Endothelial cell of umbilical vein (primary cell): ENCODE measurements at regions not wholly inside any gene's neighbourhood (a gene's known extent, or its start where the extent isn't known, plus 50 kb on each side); places are given as distances from the start of the nearest gene placed in this dataset.

Experiments
- BruUV-seq: library from RNA; stranded (reverse); fragments of 400-500 nt; replicated peaks from 2 replicates; lab custom pipeline; 2021; lab: Mats Ljungman, UMichigan
- CTCF ChIA-PET: fragments of 300-600, 350-600 bp; sonication (Branson Sonifier 250); formaldehyde crosslinking; loops from one replicate; lab custom pipeline; 2021; ENCODE audit warnings: antibody characterized with exemption, inconsistent platforms; lab: Charles Lee
- POLR2A ChIA-PET: fragments of 300-600, 350-600 bp; sonication (Branson Sonifier 250); formaldehyde crosslinking; loops from one replicate; lab custom pipeline; 2021; ENCODE audit warnings: antibody characterized with exemption, inconsistent platforms; lab: Charles Lee
- DNase-seq: peaks from one replicate; pipeline ENCODE4 v3.0.0-alpha.2; 2011; ENCODE audit warnings: low read depth, low spot score
- FAIRE-seq: peaks from 2 replicates; lab custom pipeline; 2011; peaks lifted over from hg19 to GRCh38; lab: Jason Lieb, UNC
- H2AFZ ChIP-seq: 2 replicates; pipeline ENCODE4 v1.6.0; 2012; ENCODE audit warnings: low read depth, low read length, control low read depth, inconsistent platforms
- H3K27ac ChIP-seq: 2 replicates; pipeline ENCODE4 v1.5.1; 2011; ENCODE audit warnings: low read depth, mild to moderate bottlenecking, control low read depth, low read length, moderate library complexity; ENCODE audit not compliant: insufficient read depth
- H3K27me3 ChIP-seq, 2 experiments: 2 replicates each; pipeline versions ENCODE4 v1.6.0 to v1.6.1; 2011; ENCODE audit warnings: low read length in 2 of 2, mixed read lengths in 1 of 2; ENCODE audit not compliant: control insufficient read depth in 2 of 2, insufficient read depth in 2 of 2
- H3K36me3 ChIP-seq, 2 experiments: 2 replicates in 1 of 2; 3 replicates in 1 of 2; pipeline ENCODE4 v1.5.1; 2011; ENCODE audit warnings: low read length in 2 of 2, mild to moderate bottlenecking in 1 of 2, moderate library complexity in 1 of 2; ENCODE audit not compliant: control insufficient read depth in 2 of 2, insufficient read depth in 2 of 2; ENCODE audit errors: extremely low read depth in 1 of 2
- H3K4me1 ChIP-seq: 3 replicates; pipeline ENCODE4 v1.5.1; 2011; ENCODE audit warnings: mild to moderate bottlenecking, low read length; ENCODE audit not compliant: control insufficient read depth, insufficient read depth; ENCODE audit errors: extremely low read depth
- H3K4me2 ChIP-seq: 2 replicates; pipeline ENCODE4 v1.6.1; 2011; ENCODE audit warnings: low read length, control low read depth, mixed read lengths; ENCODE audit not compliant: insufficient read depth
- H3K4me3 ChIP-seq, 3 experiments: fragments of 200-600 bp in 1 of 3; sonication (generic), shearing (Covaris generic) in 1 of 3; replicated peaks in 1 of 3; 2 replicates each; pipeline ENCODE4 v1.5.1; 2011 to 2016; ENCODE audit warnings: control low read depth in 3 of 3, low read length in 3 of 3, mild to moderate bottlenecking in 2 of 3, inconsistent platforms in 1 of 3, low read depth in 1 of 3, moderate library complexity in 1 of 3; ENCODE audit not compliant: insufficient read depth in 1 of 3
- H3K79me2 ChIP-seq: 2 replicates; pipeline ENCODE4 v1.6.0; 2012; ENCODE audit warnings: low read length, inconsistent platforms; ENCODE audit not compliant: control insufficient read depth, insufficient read depth
- H3K9ac ChIP-seq: replicated peaks from 2 replicates; pipeline ENCODE3; 2011; ENCODE audit warnings: low read length, control low read depth; ENCODE audit not compliant: insufficient read depth; ENCODE audit errors: extremely low read depth
- H3K9me1 ChIP-seq: replicated peaks from 3 replicates; pipeline ENCODE4 v1.6.0; 2011; ENCODE audit warnings: mild to moderate bottlenecking, low read length; ENCODE audit not compliant: control insufficient read depth, insufficient read depth; ENCODE audit errors: extremely low read depth
- H3K9me3 ChIP-seq: replicated peaks from 2 replicates; pipeline ENCODE4 v1.5.1; 2012; ENCODE audit warnings: low read length, inconsistent platforms; ENCODE audit not compliant: control insufficient read depth, insufficient read depth
- H4K20me1 ChIP-seq: replicated peaks from 2 replicates; pipeline ENCODE3; 2011; ENCODE audit warnings: mild to moderate bottlenecking, low read length; ENCODE audit not compliant: control insufficient read depth, insufficient read depth; ENCODE audit errors: extremely low read depth
- EZH2 ChIP-seq: IDR thresholded peaks from 2 replicates; pipeline ENCODE4 v1.6.1; 2012; ENCODE audit warnings: borderline replicate concordance, low read depth, mild to moderate bottlenecking, moderate library complexity, low read length, inconsistent platforms; ENCODE audit not compliant: severe bottlenecking
- FOS ChIP-seq: IDR thresholded peaks from 2 replicates; pipeline ENCODE4 v1.6.1; 2011; ENCODE audit warnings: mild to moderate bottlenecking, low read length, moderate library complexity, borderline replicate concordance; ENCODE audit not compliant: insufficient read depth
- GATA2 ChIP-seq: IDR thresholded peaks from 2 replicates; pipeline ENCODE4 v1.7.0; 2011; ENCODE audit warnings: low read depth, mild to moderate bottlenecking, moderate library complexity, mixed read lengths, low read length; ENCODE audit not compliant: insufficient read length, insufficient read depth
- JUN ChIP-seq: IDR thresholded peaks from 2 replicates; pipeline ENCODE4 v1.6.1; 2011; ENCODE audit warnings: borderline replicate concordance, low read depth; ENCODE audit not compliant: insufficient read length, insufficient read depth
- MYC ChIP-seq: IDR thresholded peaks from one replicate; pipeline ENCODE4 v1.6.1; 2011; ENCODE audit warnings: mild to moderate bottlenecking, low read depth, low read length
- POLR2A ChIP-seq: IDR thresholded peaks from 2 replicates; pipeline ENCODE4 v1.6.1; 2012; ENCODE audit warnings: low read depth, mild to moderate bottlenecking, control low read depth, low read length
- POLR2AphosphoS5 ChIP-seq: IDR thresholded peaks from 2 replicates; pipeline ENCODE4 v1.6.1; 2012; ENCODE audit warnings: low read depth, mild to moderate bottlenecking, control low read depth, low read length, moderate library complexity; ENCODE audit not compliant: insufficient read depth
- dilution Hi-C: fragments of 300-500 bp; cut with MboI; formaldehyde crosslinking; loops from one replicate; pipeline ENCODE4 v1.15.0; 2019; ENCODE audit warnings: low sequenced_read_pairs; ENCODE audit not compliant: extremely low pct_ligation_motif_present
- intact Hi-C: fragments of 100-400 bp; cut with micrococcal nuclease; formaldehyde crosslinking; loops from one replicate; pipeline ENCODE4 v1.10.0; 2022
- TF ChIP-seq, protein P1 (sequence below): IDR thresholded peaks from 2 replicates; pipeline ENCODE4 v1.6.1; 2011; ENCODE audit not compliant: insufficient read depth, insufficient read length
- TF ChIP-seq, protein P2 (sequence below), 2 donors: IDR thresholded peaks; 1 replicate in 1 of 2; 2 replicates in 1 of 2; pipeline ENCODE4 v1.5.1; 2011; ENCODE audit warnings: low read length in 2 of 2, mild to moderate bottlenecking in 2 of 2, moderate library complexity in 2 of 2, control low read depth in 1 of 2, inconsistent platforms in 1 of 2, low read depth in 1 of 2; ENCODE audit not compliant: insufficient read depth in 1 of 2; ENCODE audit errors: extremely low read depth in 1 of 2

DNA sequence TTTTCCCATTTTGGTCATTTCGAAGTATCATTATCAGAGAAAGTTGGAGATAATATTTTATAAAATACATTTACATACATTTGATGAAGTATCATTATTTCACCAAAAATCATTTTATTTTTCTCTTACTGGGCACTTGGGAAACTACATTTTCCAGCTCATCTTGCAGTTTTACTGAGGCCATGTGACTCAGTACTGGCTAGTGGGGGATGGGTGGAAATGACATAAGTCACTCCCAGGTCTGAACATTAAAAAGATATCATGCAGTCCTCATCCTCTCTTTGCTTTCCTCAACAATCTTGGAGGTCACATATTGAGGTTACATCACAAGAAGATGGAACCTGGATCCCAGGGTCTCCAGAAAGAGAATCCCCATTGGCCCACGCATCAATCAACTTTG lies 84.1 kb downstream of the CD24 start:
- H3K4me3 ChIP-seq: no peak overlapping the region
- no peak overlapping the region for H3K27ac ChIP-seq
- TF ChIP-seq GATA2: no peak
- no peak for TF ChIP-seq JUN
- no peak for TF ChIP-seq MYC
- TF ChIP-seq, protein P1, sequence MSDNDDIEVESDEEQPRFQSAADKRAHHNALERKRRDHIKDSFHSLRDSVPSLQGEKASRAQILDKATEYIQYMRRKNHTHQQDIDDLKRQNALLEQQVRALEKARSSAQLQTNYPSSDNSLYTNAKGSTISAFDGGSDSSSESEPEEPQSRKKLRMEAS: no peak
- TF ChIP-seq, protein P2, sequence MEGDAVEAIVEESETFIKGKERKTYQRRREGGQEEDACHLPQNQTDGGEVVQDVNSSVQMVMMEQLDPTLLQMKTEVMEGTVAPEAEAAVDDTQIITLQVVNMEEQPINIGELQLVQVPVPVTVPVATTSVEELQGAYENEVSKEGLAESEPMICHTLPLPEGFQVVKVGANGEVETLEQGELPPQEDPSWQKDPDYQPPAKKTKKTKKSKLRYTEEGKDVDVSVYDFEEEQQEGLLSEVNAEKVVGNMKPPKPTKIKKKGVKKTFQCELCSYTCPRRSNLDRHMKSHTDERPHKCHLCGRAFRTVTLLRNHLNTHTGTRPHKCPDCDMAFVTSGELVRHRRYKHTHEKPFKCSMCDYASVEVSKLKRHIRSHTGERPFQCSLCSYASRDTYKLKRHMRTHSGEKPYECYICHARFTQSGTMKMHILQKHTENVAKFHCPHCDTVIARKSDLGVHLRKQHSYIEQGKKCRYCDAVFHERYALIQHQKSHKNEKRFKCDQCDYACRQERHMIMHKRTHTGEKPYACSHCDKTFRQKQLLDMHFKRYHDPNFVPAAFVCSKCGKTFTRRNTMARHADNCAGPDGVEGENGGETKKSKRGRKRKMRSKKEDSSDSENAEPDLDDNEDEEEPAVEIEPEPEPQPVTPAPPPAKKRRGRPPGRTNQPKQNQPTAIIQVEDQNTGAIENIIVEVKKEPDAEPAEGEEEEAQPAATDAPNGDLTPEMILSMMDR (IDR thresholded peaks at IDR 0.05; ENCODE audit: extremely low read depth in 1 of 2, insufficient read depth in 1 of 2, low read depth in 1 of 2, low read length in 2 of 2): no peak
- TF ChIP-seq EZH2: no peak
- TF ChIP-seq FOS: no peak
- TF ChIP-seq POLR2AphosphoS5: no peak
- no peak for TF ChIP-seq POLR2A
- H3K9me1 ChIP-seq: no peaks in the 10 kb centered on the region
- POLR2A ChIA-PET: no interaction called here
- H3K36me3 ChIP-seq: no peaks in the 10 kb centered on the region
- H3K9ac ChIP-seq: no peak overlapping the region
- FAIRE-seq: no peak
- no peaks in the 10 kb centered on the region for H3K9me3 ChIP-seq
- H3K79me2 ChIP-seq: no peaks in the 10 kb centered on the region
- intact Hi-C loops (no loop called here), dilution Hi-C loops (no loop called here)
- CTCF ChIA-PET: no interaction called here
- DNase-seq: no peak
- H3K4me2 ChIP-seq: no peak overlapping the region
- no peaks in the 10 kb centered on the region for H3K27me3 ChIP-seq
- no peak overlapping the region for H2AFZ ChIP-seq
- H4K20me1 ChIP-seq: no peaks in the 10 kb centered on the region
- no peaks in the 10 kb centered on the region for H3K4me1 ChIP-seq
- no TSS peak for BruUV-seq
